DND-41 (cell line): ENCODE measurements at regions not wholly inside any gene's neighbourhood (a gene's known extent, or its start where the extent isn't known, plus 50 kb on each side); places are given as distances from the start of the nearest gene placed in this dataset.

Experiments used
- ATAC-seq: fragments of 200-7000 bp; cut with Tn5 transposase; 3 replicates; pipeline ENCODE4 v1.9.1; 2021; ENCODE audit warnings: low read depth; ENCODE audit not compliant: insufficient read depth
- DNase-seq: peaks from one replicate; pipeline ENCODE4 v3.0.0-alpha.2; 2020
- H2AFZ ChIP-seq: 2 replicates; pipeline ENCODE4 v1.6.0; 2012; ENCODE audit warnings: low read depth, low read length
- H3K27ac ChIP-seq: 2 replicates; pipeline ENCODE4 v1.5.1; 2012; ENCODE audit warnings: low read length, inconsistent platforms
- H3K27me3 ChIP-seq: fragments of 200-600 bp; sonication (generic); 2 replicates; pipeline ENCODE4 v1.6.0; 2012; ENCODE audit warnings: low read length, mild to moderate bottlenecking, inconsistent platforms; ENCODE audit not compliant: insufficient read depth, poor library complexity
- H3K36me3 ChIP-seq: 2 replicates; pipeline ENCODE4 v1.5.1; 2012; ENCODE audit warnings: low read length, inconsistent platforms; ENCODE audit not compliant: insufficient read depth
- H3K4me1 ChIP-seq: 2 replicates; pipeline ENCODE4 v1.5.1; 2012; ENCODE audit warnings: mild to moderate bottlenecking, low read length; ENCODE audit not compliant: insufficient read depth
- H3K4me2 ChIP-seq: 2 replicates; pipeline ENCODE4 v1.6.0; 2012; ENCODE audit warnings: mild to moderate bottlenecking, moderate library complexity, low read length, inconsistent platforms; ENCODE audit not compliant: insufficient read depth
- H3K4me3 ChIP-seq, 2 experiments: fragments of 200-600 bp in 1 of 2; shearing (Covaris generic) in 1 of 2; 2 replicates each; pipeline ENCODE4 v1.5.1; 2012 to 2016; ENCODE audit warnings: inconsistent platforms in 2 of 2, low read length in 2 of 2, mild to moderate bottlenecking in 2 of 2, low read depth in 1 of 2, moderate library complexity in 1 of 2
- H3K79me2 ChIP-seq: 2 replicates; pipeline ENCODE4 v1.6.0; 2012; ENCODE audit warnings: low read length, inconsistent platforms; ENCODE audit not compliant: insufficient read depth
- H3K9ac ChIP-seq: 2 replicates; pipeline ENCODE4 v1.6.0; 2012; ENCODE audit warnings: low read depth, mild to moderate bottlenecking, inconsistent platforms, low read length, moderate library complexity
- H3K9me3 ChIP-seq: 2 replicates; pipeline ENCODE4 v1.5.1; 2012; ENCODE audit warnings: low read length, moderate library complexity, mild to moderate bottlenecking, inconsistent platforms; ENCODE audit not compliant: insufficient read depth, severe bottlenecking
- H4K20me1 ChIP-seq: 2 replicates; pipeline ENCODE4 v1.6.0; 2012; ENCODE audit warnings: low read length; ENCODE audit not compliant: insufficient read depth
- EZH2 ChIP-seq: IDR thresholded peaks from 3 replicates; pipeline ENCODE4 v1.6.1; 2012; ENCODE audit warnings: borderline replicate concordance, low read depth, mild to moderate bottlenecking, moderate library complexity, low read length, inconsistent platforms; ENCODE audit not compliant: severe bottlenecking
- TF ChIP-seq, protein P1 (sequence below): IDR thresholded peaks from 2 replicates; pipeline ENCODE4 v1.5.1; 2012; ENCODE audit warnings: borderline replicate concordance, low read length, moderate library complexity, mild to moderate bottlenecking; ENCODE audit not compliant: poor library complexity, severe bottlenecking; ENCODE audit errors: extremely low read depth

DNA sequence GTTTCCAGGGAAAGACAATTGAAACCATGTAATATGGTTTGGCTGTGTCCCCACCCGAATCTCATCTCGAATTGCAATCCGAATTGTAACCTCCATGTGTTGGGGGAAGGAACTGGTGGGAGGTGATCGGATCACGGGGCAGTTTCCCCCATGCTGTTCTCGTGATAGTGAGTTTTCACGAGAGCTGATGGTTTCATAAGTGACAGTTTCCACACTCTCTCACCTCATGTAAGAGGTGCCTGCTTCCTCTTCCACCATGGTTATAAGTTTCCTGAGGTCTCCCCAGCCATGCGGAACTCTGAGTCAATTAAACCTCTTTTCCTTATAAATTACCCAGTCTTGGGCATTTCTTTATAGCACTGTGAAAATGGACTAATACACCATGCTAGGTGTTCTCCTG lies 148.3 kb upstream of the CADM1 start:
- no peak for DNase-seq
- Histone ChIP-seq H3K27ac (no peak overlapping the region), H3K9me3 (no peaks in the 10 kb centered on the region), H3K4me1 (no peaks in the 10 kb centered on the region), H3K27me3 (no peaks in the 10 kb centered on the region), H4K20me1 (no peaks in the 10 kb centered on the region; the same call in 1 of the 2 replicates), H3K79me2 (no peaks in the 10 kb centered on the region), H3K4me3 (no peak overlapping the region), H3K36me3 (no peaks in the 10 kb centered on the region), H3K9ac (no peak overlapping the region), H2AFZ (no peak overlapping the region), H3K4me2 (no peak overlapping the region)
- TF ChIP-seq EZH2, result no peak
- TF ChIP-seq, protein P1, sequence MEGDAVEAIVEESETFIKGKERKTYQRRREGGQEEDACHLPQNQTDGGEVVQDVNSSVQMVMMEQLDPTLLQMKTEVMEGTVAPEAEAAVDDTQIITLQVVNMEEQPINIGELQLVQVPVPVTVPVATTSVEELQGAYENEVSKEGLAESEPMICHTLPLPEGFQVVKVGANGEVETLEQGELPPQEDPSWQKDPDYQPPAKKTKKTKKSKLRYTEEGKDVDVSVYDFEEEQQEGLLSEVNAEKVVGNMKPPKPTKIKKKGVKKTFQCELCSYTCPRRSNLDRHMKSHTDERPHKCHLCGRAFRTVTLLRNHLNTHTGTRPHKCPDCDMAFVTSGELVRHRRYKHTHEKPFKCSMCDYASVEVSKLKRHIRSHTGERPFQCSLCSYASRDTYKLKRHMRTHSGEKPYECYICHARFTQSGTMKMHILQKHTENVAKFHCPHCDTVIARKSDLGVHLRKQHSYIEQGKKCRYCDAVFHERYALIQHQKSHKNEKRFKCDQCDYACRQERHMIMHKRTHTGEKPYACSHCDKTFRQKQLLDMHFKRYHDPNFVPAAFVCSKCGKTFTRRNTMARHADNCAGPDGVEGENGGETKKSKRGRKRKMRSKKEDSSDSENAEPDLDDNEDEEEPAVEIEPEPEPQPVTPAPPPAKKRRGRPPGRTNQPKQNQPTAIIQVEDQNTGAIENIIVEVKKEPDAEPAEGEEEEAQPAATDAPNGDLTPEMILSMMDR, result no peak
- ATAC-seq, result no peak

DNA sequence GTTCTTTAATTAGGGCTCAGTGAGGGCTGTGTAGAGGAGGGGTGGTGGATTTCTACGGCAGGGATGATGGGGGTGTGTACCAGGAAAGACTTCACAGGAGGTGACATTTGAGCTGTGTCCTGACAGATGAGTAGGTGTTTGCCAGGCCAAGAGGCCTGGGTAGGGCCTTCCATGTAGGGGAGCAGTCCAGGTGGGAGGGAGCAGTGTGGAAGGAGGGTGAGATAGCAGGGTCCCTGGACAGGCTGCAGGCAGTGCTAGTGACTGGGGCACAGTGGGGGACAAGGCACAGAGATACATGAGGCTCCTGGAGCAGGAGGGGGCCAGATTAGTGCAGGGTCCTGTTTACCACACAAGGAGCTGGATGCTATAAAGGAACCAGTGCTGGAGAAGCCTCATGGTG lies 147.9 kb upstream of the CADM1 start:
- Histone ChIP-seq H3K4me3 (no peak overlapping the region), H3K4me2 (no peak overlapping the region), H3K36me3 (no peaks in the 10 kb centered on the region), H4K20me1 (no peaks in the 10 kb centered on the region; the same call in 1 of the 2 replicates), H3K27ac (no peak overlapping the region), H3K79me2 (no peaks in the 10 kb centered on the region), H3K9me3 (no peaks in the 10 kb centered on the region), H3K9ac (no peak overlapping the region), H3K4me1 (no peaks in the 10 kb centered on the region), H3K27me3 (no peaks in the 10 kb centered on the region), H2AFZ (no peak overlapping the region)
- TF ChIP-seq, protein P1, result no peak
- TF ChIP-seq EZH2, result no peak
- DNase-seq (no peak), ATAC-seq (no peak)

DNA sequence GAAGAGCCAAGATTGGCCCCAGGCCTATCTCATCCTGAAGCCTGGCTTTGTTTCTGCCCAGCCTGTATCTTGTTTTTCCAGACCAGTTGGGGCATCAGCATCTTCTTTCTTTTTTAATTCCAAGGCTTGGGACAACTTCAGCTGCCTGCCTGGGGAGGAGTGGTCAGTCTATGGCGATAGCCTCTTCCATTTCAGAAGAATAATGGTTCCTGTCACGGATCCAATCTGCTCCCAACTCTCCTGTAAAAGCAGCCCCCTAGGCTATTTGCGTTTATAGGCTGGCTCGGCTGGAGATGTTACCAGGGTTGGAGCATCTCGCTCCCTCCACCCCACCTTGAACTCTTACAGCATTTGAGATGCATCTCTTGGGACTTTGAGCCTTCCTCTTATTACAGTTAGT lies 145.2 kb upstream of the CADM1 start:
- TF ChIP-seq, protein P1, result no peak
- no peak for TF ChIP-seq EZH2
- Histone ChIP-seq H3K9ac (no peak overlapping the region), H3K9me3 (no peaks in the 10 kb centered on the region), H3K4me1 (no peaks in the 10 kb centered on the region), H4K20me1 (no peaks in the 10 kb centered on the region), H3K36me3 (no peaks in the 10 kb centered on the region), H2AFZ (no peak overlapping the region), H3K4me3 (no peak overlapping the region), H3K27ac (no peak overlapping the region), H3K27me3 (no peaks in the 10 kb centered on the region), H3K4me2 (no peak overlapping the region), H3K79me2 (no peaks in the 10 kb centered on the region)
- no peak for DNase-seq
- ATAC-seq, result no peak
